ENCODE measurements at regions not wholly inside any gene's neighbourhood (a gene's known extent, or its start where the extent isn't known, plus 50 kb on each side); places are given as distances from the start of the nearest gene placed in this dataset.

- TF ChIP-seq CTCF (IDR thresholded peaks at IDR 0.05; ENCODE audit: low read depth, low read length) (peak; percentile 77), POLR2A (IDR thresholded peaks at IDR 0.05; ENCODE audit: extremely low read depth, insufficient read length) (no peak), MYC (IDR thresholded peaks at IDR 0.05; ENCODE audit: low read depth, low read length) (no peak)
Observed at GRCh38 chr2:111702119-111702803, 181.7 kb downstream of the ANAPC1 start.
